Mesenchymal stem cell (in vitro differentiated cells and primary cell): ENCODE measurements at regions not wholly inside any gene's neighbourhood (a gene's known extent, or its start where the extent isn't known, plus 50 kb on each side); places are given as distances from the start of the nearest gene placed in this dataset.

Experiments used
- DNase-seq: peaks from one replicate; pipeline ENCODE4 v3.0.0-alpha.2; 2013
- H2AFZ ChIP-seq: one replicate; pipeline ENCODE4 v1.6.1; 2013; ENCODE audit warnings: low read depth, mild to moderate bottlenecking, control low read depth, inconsistent platforms, low read length, moderate library complexity
- H2AK5ac ChIP-seq: 2 replicates; pipeline ENCODE4 v1.6.1; 2013; ENCODE audit warnings: low read length, moderate library complexity, mild to moderate bottlenecking, inconsistent platforms; ENCODE audit not compliant: severe bottlenecking
- H2BK120ac ChIP-seq: one replicate; pipeline ENCODE4 v1.6.1; 2013; ENCODE audit warnings: low read depth, mild to moderate bottlenecking, inconsistent platforms, low read length, moderate library complexity
- H2BK12ac ChIP-seq, 2 experiments: one replicate each; pipeline ENCODE4 v1.6.1; 2013; ENCODE audit warnings: inconsistent platforms in 2 of 2, low read length in 2 of 2, mild to moderate bottlenecking in 2 of 2, moderate library complexity in 2 of 2, control low read depth in 1 of 2
- H2BK15ac ChIP-seq: one replicate; pipeline ENCODE4 v1.6.1; 2013; ENCODE audit warnings: mild to moderate bottlenecking, low read depth, inconsistent platforms; ENCODE audit not compliant: poor library complexity, severe bottlenecking
- H2BK5ac ChIP-seq: 2 replicates; pipeline ENCODE4 v1.6.1; 2013; ENCODE audit warnings: low read depth, mild to moderate bottlenecking, low read length, control low read depth, inconsistent platforms; ENCODE audit not compliant: poor library complexity, severe bottlenecking
- H3K14ac ChIP-seq, 2 experiments: one replicate each; pipeline ENCODE4 v1.6.1; 2013; ENCODE audit warnings: inconsistent platforms in 2 of 2, low read length in 2 of 2, control low read depth in 1 of 2, mild to moderate bottlenecking in 1 of 2, moderate library complexity in 1 of 2
- H3K18ac ChIP-seq, 2 experiments: one replicate each; pipeline ENCODE4 v1.6.1; 2013; ENCODE audit warnings: inconsistent platforms in 2 of 2, low read length in 2 of 2, control low read depth in 1 of 2, low read depth in 1 of 2, mild to moderate bottlenecking in 1 of 2
- H3K23ac ChIP-seq, 2 experiments: one replicate each; pipeline ENCODE4 v1.6.1; 2013; ENCODE audit warnings: inconsistent platforms in 2 of 2, low read length in 2 of 2, mild to moderate bottlenecking in 2 of 2, moderate library complexity in 2 of 2, control low read depth in 1 of 2
- H3K27ac ChIP-seq: 2 replicates; pipeline ENCODE4 v1.5.1; 2013; ENCODE audit warnings: mild to moderate bottlenecking, moderate library complexity, low read length, control low read depth, inconsistent platforms; ENCODE audit not compliant: poor library complexity, severe bottlenecking
- H3K27me3 ChIP-seq, 2 experiments: 2 replicates each; pipeline versions ENCODE4 v1.6.1 to v1.7.0; 2013; ENCODE audit warnings: low read length in 2 of 2, mild to moderate bottlenecking in 2 of 2, moderate library complexity in 2 of 2, control low read depth in 1 of 2, inconsistent platforms in 1 of 2; ENCODE audit not compliant: control insufficient read depth in 1 of 2, insufficient read depth in 1 of 2
- H3K36me3 ChIP-seq, 2 experiments: 2 replicates each; pipeline versions ENCODE4 v1.6.1 to v1.7.0; 2013; ENCODE audit warnings: low read length in 2 of 2, control low read depth in 1 of 2, inconsistent platforms in 1 of 2, low read depth in 1 of 2, mild to moderate bottlenecking in 1 of 2; ENCODE audit not compliant: insufficient read depth in 2 of 2, control insufficient read depth in 1 of 2
- H3K4ac ChIP-seq, 2 experiments: one replicate each; pipeline ENCODE4 v1.6.1; 2013; ENCODE audit warnings: inconsistent platforms in 2 of 2, low read length in 2 of 2, mild to moderate bottlenecking in 2 of 2, moderate library complexity in 2 of 2, control low read depth in 1 of 2, low read depth in 1 of 2
- H3K4me1 ChIP-seq: 2 replicates; pipeline ENCODE4 v1.6.1; 2013; ENCODE audit warnings: low read depth, low read length, control low read depth; ENCODE audit not compliant: control insufficient read depth, insufficient read depth
- H3K4me2 ChIP-seq: 2 replicates; pipeline ENCODE4 v1.6.1; 2013; ENCODE audit warnings: low read length, mild to moderate bottlenecking, inconsistent platforms; ENCODE audit not compliant: poor library complexity, severe bottlenecking
- H3K4me3 ChIP-seq, 2 experiments: 2 replicates each; pipeline versions ENCODE4 v1.5.1 to v1.7.0; 2013; ENCODE audit warnings: low read length in 2 of 2, mild to moderate bottlenecking in 2 of 2, control low read depth in 1 of 2, low read depth in 1 of 2; ENCODE audit not compliant: insufficient read depth in 1 of 2
- H3K79me1 ChIP-seq: replicated peaks from 2 replicates; pipeline ENCODE4 v1.6.1; 2013; ENCODE audit warnings: mild to moderate bottlenecking, control low read depth, low read length, inconsistent platforms; ENCODE audit not compliant: poor library complexity, severe bottlenecking
- H3K9ac ChIP-seq: 2 replicates; pipeline ENCODE4 v1.7.0; 2013; ENCODE audit warnings: mild to moderate bottlenecking, low read length, moderate library complexity
- H3K9me3 ChIP-seq: 2 replicates; pipeline ENCODE4 v1.7.0; 2013; ENCODE audit warnings: mild to moderate bottlenecking, low read length; ENCODE audit not compliant: control insufficient read depth
- H4K8ac ChIP-seq: one replicate; pipeline ENCODE4 v1.6.1; 2013; ENCODE audit warnings: inconsistent platforms, mild to moderate bottlenecking, low read length, moderate library complexity
- H4K91ac ChIP-seq: one replicate; pipeline ENCODE4 v1.6.1; 2013; ENCODE audit warnings: mild to moderate bottlenecking, low read length, inconsistent platforms
- WGBS: methylation state at CpG from one replicate; pipeline ENCODE4 v1.1.7; 2013; ENCODE audit warnings: mixed read lengths; 5-methylcytosine and 5-hydroxymethylcytosine counted together

GRCh38 chr13:83470133-83470797 lies 412.0 kb downstream of the SLITRK1 start:
- Histone ChIP-seq H2BK120ac (no peak overlapping the region), H3K9ac (peak overlapping the region; percentile 12), H3K14ac (no peak overlapping the region), H3K4ac (no peak overlapping the region), H3K27ac (no peak overlapping the region), H3K36me3 (no peaks in the 10 kb centered on the region), H3K27me3 (no peaks in the 10 kb centered on the region), H2BK15ac (no peak overlapping the region), H4K91ac (no peak overlapping the region), H4K8ac (no peak overlapping the region), H2AK5ac (no peak overlapping the region), H2AFZ (no peak overlapping the region), H3K9me3 (no peaks in the 10 kb centered on the region), H3K18ac (no peak overlapping the region), H3K23ac (no peak overlapping the region), H3K4me2 (no peak overlapping the region), H3K4me1 (no peaks in the 10 kb centered on the region), H3K4me3 (no peak overlapping the region), H3K79me1 (no peaks in the 10 kb centered on the region), H2BK12ac (no peak overlapping the region), H2BK5ac (no peak overlapping the region)
- WGBS: 66% methylated on average over 2 of the region's 4 CpGs
- no peak for DNase-seq

GRCh38 chr13:83453723-83454122 lies 428.6 kb downstream of the SLITRK1 start:
- Histone ChIP-seq H4K91ac (peak overlapping the region; percentile 27), H2BK120ac (no peak overlapping the region), H3K36me3 (peaks cover 0 to 6% of the 10 kb centered on the region in 2 experiments), H4K8ac (no peak overlapping the region), H3K9me3 (no peaks in the 10 kb centered on the region), H3K18ac (no peak overlapping the region), H3K27ac (no peak overlapping the region), H2AFZ (no peak overlapping the region), H3K4ac (no peak overlapping the region), H3K4me1 (no peaks in the 10 kb centered on the region), H3K79me1 (no peaks in the 10 kb centered on the region), H3K14ac (no peak overlapping the region), H3K4me2 (no peak overlapping the region), H3K23ac (no peak overlapping the region), H2AK5ac (no peak overlapping the region), H2BK5ac (no peak overlapping the region), H3K27me3 (no peaks in the 10 kb centered on the region), H2BK12ac (no peak overlapping the region), H2BK15ac (no peak overlapping the region), H3K9ac (no peak overlapping the region), H3K4me3 (no peak overlapping the region)
- 93% methylated on average over 7 of the region's 11 CpGs for WGBS
- DNase-seq: no peak

- no peak overlapping the region for H3K18ac ChIP-seq
- H3K9me3 ChIP-seq: no peaks in the 10 kb centered on the region
- H2BK12ac ChIP-seq: no peak overlapping the region
- no peak overlapping the region for H3K23ac ChIP-seq
- DNase-seq: no peak
- H3K4me3 ChIP-seq: no peak overlapping the region
- no peak overlapping the region for H3K14ac ChIP-seq
- peaks cover 0 to 6% of the 10 kb centered on the region in 2 experiments for H3K36me3 ChIP-seq
- H2BK120ac ChIP-seq: no peak overlapping the region
- no peak overlapping the region for H2AFZ ChIP-seq
- no peaks in the 10 kb centered on the region for H3K4me1 ChIP-seq
- no peaks in the 10 kb centered on the region for H3K27me3 ChIP-seq
- no peak overlapping the region for H2BK15ac ChIP-seq
- H2BK5ac ChIP-seq: no peak overlapping the region
- H4K91ac ChIP-seq: no peak overlapping the region
- H3K79me1 ChIP-seq: no peaks in the 10 kb centered on the region
- no peak overlapping the region for H3K4ac ChIP-seq
- H4K8ac ChIP-seq: no peak overlapping the region
- H3K27ac ChIP-seq: no peak overlapping the region
- no peak overlapping the region for H3K4me2 ChIP-seq
- 86% methylated on average over 13 of the region's 13 CpGs for WGBS
- H3K9ac ChIP-seq: no peak overlapping the region
- no peak overlapping the region for H2AK5ac ChIP-seq
Observed at GRCh38 chr13:83453300-83453699, 429.0 kb downstream of the SLITRK1 start.

GRCh38 chr13:83452292-83452950 lies 429.9 kb downstream of the SLITRK1 start:
- Histone ChIP-seq H3K4ac (no peak overlapping the region), H3K4me2 (no peak overlapping the region), H4K8ac (no peak overlapping the region), H3K4me1 (no peaks in the 10 kb centered on the region), H2BK5ac (no peak overlapping the region), H2BK15ac (no peak overlapping the region), H3K14ac (no peak overlapping the region), H3K4me3 (no peak overlapping the region), H2BK120ac (no peak overlapping the region), H3K9me3 (no peaks in the 10 kb centered on the region), H3K27me3 (no peaks in the 10 kb centered on the region), H3K79me1 (no peaks in the 10 kb centered on the region), H3K36me3 (peaks cover 0 to 6% of the 10 kb centered on the region in 2 experiments), H2BK12ac (no peak overlapping the region), H3K27ac (no peak overlapping the region), H3K23ac (no peak overlapping the region), H3K9ac (no peak overlapping the region), H3K18ac (no peak overlapping the region), H2AFZ (no peak overlapping the region), H2AK5ac (no peak overlapping the region), H4K91ac (peak overlapping the region; percentile 20)
- DNase-seq: no peak
- 92% methylated on average over 20 of the region's 26 CpGs for WGBS
